AG10803 (cell line): ENCODE measurements at regions not wholly inside any gene's neighbourhood (a gene's known extent, or its start where the extent isn't known, plus 50 kb on each side); places are given as distances from the start of the nearest gene placed in this dataset.

Experiments used
- DNase-seq: peaks from one replicate; pipeline ENCODE4 v3.0.0; 2010; ENCODE audit warnings: low read depth
- H3K4me3 ChIP-seq: 2 replicates; pipeline ENCODE4 v1.5.1; 2011; ENCODE audit warnings: mild to moderate bottlenecking, low read length, control low read depth
- TF ChIP-seq, protein P1 (sequence below): conservative IDR thresholded peaks from 2 replicates; pipeline ENCODE4 v1.5.1; 2011; ENCODE audit warnings: mild to moderate bottlenecking, low read length, control low read depth, inconsistent platforms

DNA sequence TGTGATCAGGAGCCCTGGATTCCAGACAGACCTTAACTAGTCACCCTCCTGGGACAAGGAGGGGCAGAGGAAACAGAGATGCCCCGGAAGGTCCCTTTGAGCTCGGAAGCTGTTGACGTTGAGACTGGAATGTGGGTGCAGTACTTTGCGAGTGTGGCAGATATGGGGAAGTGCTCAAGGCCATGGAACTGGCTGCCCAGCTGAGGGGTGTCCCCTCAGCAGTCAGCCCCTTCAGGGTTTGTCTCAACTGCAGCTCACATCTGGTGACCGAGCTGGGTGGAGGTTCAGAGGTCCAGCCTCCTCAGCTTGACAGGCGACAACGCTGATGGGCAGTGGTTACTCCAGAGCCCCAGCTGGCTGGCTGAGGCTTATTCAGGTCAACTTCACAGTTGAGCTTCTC, 150.3 kb upstream of the SNX19 start:
- H3K4me3 ChIP-seq, result no peak overlapping the region
- TF ChIP-seq, protein P1, sequence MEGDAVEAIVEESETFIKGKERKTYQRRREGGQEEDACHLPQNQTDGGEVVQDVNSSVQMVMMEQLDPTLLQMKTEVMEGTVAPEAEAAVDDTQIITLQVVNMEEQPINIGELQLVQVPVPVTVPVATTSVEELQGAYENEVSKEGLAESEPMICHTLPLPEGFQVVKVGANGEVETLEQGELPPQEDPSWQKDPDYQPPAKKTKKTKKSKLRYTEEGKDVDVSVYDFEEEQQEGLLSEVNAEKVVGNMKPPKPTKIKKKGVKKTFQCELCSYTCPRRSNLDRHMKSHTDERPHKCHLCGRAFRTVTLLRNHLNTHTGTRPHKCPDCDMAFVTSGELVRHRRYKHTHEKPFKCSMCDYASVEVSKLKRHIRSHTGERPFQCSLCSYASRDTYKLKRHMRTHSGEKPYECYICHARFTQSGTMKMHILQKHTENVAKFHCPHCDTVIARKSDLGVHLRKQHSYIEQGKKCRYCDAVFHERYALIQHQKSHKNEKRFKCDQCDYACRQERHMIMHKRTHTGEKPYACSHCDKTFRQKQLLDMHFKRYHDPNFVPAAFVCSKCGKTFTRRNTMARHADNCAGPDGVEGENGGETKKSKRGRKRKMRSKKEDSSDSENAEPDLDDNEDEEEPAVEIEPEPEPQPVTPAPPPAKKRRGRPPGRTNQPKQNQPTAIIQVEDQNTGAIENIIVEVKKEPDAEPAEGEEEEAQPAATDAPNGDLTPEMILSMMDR, result no peak
- DNase-seq, result no peak

DNA sequence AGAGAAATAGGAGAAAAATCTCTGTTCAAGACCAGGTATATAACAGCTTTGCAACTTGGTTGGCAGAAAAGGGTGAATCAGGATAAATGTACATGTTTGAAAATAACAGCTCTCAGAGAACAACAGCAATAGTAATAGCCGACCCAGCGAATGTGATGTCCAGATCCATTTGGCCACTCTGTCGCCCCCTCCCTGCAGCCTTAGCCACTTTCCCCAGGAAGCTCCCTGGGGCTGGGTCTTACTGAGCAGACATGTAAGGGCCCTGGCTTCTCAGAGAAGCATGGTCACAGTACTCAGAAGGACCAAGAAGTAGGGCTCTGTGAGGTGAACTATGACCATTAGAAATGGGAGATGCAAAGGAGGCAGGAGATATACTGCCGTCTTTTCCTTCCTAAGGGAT, 154.1 kb upstream of the SNX19 start:
- TF ChIP-seq, protein P1, result no peak
- no peak overlapping the region for H3K4me3 ChIP-seq
- DNase-seq, result no peak

DNA sequence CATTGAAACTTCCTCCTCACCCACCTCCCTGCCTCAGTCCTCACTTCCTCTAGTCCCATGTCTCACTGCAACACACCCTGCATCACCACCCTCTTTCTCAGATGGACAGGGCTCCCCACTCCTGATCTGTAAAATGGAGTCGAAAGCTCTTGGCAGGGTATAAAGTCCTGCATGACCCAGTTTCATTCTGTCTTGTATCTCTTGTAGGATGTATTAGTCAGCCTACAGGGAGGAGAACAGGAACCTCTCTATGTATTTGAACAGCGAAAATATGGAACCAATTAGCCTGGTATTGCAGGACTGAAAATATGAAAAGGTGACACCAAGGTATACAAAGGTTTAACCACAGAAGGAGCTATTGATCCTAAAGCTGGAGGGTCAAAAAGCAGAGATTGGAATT, 156.9 kb upstream of the SNX19 start:
- H3K4me3 ChIP-seq, result no peak overlapping the region
- DNase-seq, result peak; percentile 9
- TF ChIP-seq, protein P1, result no peak

DNA sequence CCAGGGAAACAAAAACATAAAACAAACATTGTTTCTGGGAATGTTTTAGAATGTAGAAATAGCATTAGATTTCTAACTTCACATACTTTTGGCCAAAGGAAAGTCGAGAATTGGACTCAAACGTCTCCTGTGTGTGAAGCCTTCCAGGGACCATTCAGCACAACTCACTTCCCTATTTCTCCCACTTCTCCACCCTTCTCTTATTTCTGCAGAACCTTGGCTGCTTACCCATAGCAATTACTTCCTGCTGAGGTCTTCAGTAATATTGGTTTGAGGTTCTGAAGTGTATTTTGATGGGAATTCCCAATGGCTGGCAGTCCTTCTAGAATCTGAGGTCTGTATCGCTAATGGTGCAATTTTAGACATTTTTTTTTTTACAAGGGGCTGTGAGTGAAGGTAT, 158.3 kb upstream of the SNX19 start:
- no peak overlapping the region for H3K4me3 ChIP-seq
- TF ChIP-seq, protein P1, result no peak
- DNase-seq, result no peak

DNA sequence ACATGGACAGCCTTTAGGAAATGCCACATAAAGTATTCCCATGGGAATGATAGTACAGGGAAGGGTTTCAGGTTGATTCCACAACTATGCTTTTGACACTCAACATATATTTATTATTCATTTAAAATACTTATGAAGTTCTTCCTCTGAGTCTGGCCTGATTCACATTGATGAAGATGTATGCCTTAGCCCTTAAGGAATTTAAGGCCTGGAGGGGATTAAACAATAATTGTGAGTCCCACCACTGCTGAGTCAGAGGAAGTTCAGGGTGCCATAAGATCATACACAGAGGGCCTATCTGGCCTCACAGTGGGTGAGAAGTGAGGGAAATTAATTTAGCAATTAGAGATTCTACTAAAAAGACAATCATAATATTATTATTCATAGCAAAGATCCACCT, 161.1 kb upstream of the SNX19 start:
- TF ChIP-seq, protein P1, result no peak
- no peak overlapping the region for H3K4me3 ChIP-seq

DNA sequence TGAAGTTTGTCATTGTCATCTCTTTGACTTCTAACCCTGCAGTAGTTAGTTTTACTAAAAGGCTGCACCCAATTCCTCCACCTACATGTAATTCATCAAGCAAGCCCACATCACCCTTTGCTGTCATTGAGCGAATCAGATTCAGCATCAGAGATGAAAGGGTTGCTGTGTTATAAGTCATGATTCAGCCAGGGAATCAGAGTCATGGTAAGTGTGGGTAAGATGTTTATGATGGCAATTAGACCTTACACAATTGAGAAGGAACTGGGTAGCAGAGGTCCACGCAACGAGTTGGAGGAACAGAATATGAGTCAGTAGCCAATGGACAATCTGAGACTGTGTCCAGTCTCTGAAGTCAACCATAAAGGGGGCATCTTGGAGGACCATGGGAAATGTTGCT, 162.8 kb upstream of the SNX19 start:
- TF ChIP-seq, protein P1, result no peak
- H3K4me3 ChIP-seq, result no peak overlapping the region
- peak; percentile 7 for DNase-seq

More for the DNA sequence above, 161.1 kb upstream of the SNX19 start:
- peak; percentile 8 for DNase-seq

DNA sequence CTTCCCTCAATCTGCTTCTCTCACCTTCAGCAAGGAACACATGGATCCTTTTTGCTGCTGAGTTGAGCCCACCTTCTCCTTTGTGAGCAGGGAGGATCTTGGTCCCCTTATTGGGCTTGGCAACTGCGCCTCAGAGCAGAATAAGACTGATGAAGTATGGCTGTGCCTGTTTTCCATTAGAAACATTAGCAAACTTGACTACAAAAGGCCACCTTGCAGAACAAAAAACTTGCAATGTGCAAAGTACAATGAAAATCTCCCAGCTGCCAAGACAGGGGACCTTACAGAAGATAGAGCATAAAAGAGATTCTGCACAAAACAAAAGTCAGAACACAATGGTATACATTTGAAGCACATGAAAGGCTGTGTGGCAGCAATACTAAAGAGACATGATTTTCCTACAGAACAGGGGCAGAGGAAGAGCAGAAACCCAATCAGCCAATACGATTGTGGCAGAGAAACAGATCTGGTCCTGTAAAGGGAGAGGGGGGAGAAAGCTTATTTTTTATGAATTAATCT, 173.5 kb upstream of the SNX19 start:
- no peak for DNase-seq
- TF ChIP-seq, protein P1, result no peak
- no peak overlapping the region for H3K4me3 ChIP-seq
